Prostate gland (tissue), 2 donors: ENCODE measurements at regions not wholly inside any gene's neighbourhood (a gene's known extent, or its start where the extent isn't known, plus 50 kb on each side); places are given as distances from the start of the nearest gene placed in this dataset.

Experiments used
- DNase-seq: peaks from one replicate; pipeline ENCODE4 v3.0.0-alpha.2; 2019; ENCODE audit warnings: low spot score
- H3K27ac ChIP-seq, 2 donors: fragments of 200-600 bp; sonication (generic); 2 replicates each; pipeline ENCODE4 v1.5.1; 2017 to 2019
- H3K27me3 ChIP-seq: fragments of 200-600 bp; sonication (generic); replicated peaks from 2 replicates; pipeline ENCODE4 v1.5.1; 2019; ENCODE audit not compliant: insufficient read depth
- H3K36me3 ChIP-seq, 2 donors: fragments of 200-600 bp; sonication (generic); 1 replicate in 1 of 2; 2 replicates in 1 of 2; pipeline versions ENCODE4 v1.5.1 to v1.8.1; 2017 to 2019
- H3K4me1 ChIP-seq: fragments of 200-600 bp; sonication (generic); replicated peaks from 2 replicates; pipeline ENCODE4 v1.5.1; 2019
- H3K4me3 ChIP-seq, 2 donors: fragments of 200-600 bp; sonication (generic); 2 replicates each; pipeline ENCODE4 v1.5.1; 2017 to 2019
- H3K9me3 ChIP-seq: fragments of 200-600 bp; sonication (generic); 2 replicates; pipeline ENCODE4 v1.5.1; 2017
- POLR2A ChIP-seq: fragments of 450-650 bp; IDR thresholded peaks from one replicate; pipeline ENCODE4 v1.6.1; 2016; ENCODE audit warnings: antibody characterized with exemption, mild to moderate bottlenecking
- POLR2AphosphoS5 ChIP-seq: sonication (generic); formaldehyde crosslinking; IDR thresholded peaks from one replicate; pipeline ENCODE4 v1.6.1; 2017; ENCODE audit warnings: antibody characterized with exemption
- WGBS: methylation state at CpG from one replicate; pipeline ENCODE4 v1.1.5; 2018; 5-methylcytosine and 5-hydroxymethylcytosine counted together
- intact Hi-C: fragments of 100-400 bp; cut with DNase I; formaldehyde crosslinking; loops from one replicate; pipeline ENCODE4 v1.14.2; 2022
- TF ChIP-seq, protein P1 (sequence below), 4 experiments: fragments of 200-600 bp in 2 of 4; fragments of 450-650 bp in 2 of 4; sonication (generic) in 2 of 4; IDR thresholded peaks; 1 replicate in 3 of 4; 2 replicates in 1 of 4; pipeline ENCODE4 v1.5.1; 2016 to 2019; ENCODE audit warnings: antibody characterized with exemption in 4 of 4, mild to moderate bottlenecking in 2 of 4, moderate library complexity in 2 of 4

DNA sequence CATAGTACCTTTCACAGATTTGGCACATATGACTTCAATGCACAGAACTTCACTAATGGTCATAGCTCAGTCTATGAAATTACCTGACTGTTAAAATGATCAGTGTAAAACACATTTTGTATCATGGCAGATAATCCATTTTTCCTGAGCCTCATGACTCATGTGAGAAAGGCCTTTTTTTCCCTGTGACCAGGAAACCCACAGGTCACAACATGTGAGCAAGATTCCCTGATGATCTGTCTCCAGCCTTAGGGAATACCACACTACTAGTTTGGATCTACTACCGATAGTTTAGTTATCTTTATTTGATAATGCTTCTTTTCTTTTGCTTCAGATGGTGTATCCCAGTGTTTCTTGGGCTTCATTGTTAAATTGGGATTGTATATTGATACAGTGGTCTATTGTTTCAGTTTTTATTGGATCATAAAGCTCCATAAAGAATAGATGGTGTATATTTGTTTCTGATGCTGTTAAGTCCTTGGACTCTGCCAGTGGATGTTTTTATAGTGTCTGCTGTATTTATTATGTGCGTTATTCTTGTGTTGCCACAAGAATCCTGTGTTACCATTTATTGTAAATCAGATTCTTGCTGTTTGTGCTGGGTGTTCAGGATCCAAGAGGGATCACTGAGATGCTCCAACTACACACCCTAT, 248.7 kb upstream of the PELI2 start:
- WGBS = 41% methylated on average over 2 of the region's 2 CpGs
- no peak for DNase-seq

DNA sequence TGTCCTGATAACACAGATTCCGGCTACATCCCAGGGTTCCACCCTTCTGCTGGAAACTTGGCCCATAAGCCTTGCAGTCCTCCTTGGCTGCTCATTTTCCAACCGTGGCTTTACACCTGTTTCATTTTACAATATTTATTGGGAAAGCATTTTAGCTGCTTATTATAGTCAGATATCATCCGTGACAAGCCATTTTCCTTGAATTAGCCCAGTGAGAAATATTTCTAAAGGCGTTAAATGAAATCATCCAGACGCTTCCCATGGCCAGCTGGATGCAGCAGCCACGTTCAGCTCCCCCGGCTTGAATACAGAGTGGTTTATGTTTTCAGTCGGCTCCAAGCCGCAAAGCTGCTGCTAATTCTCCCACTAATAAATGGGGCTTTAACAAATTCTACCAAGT, 245.0 kb upstream of the PELI2 start:
- H3K9me3 ChIP-seq = no peaks in the 10 kb centered on the region
- intact Hi-C loops = no loop called here

More for the DNA sequence above, 248.7 kb upstream of the PELI2 start:
- Histone ChIP-seq H3K4me3 (no peak overlapping the region), H3K27ac (no peak overlapping the region), H3K4me1 (no peaks in the 10 kb centered on the region), H3K9me3 (no peaks in the 10 kb centered on the region), H3K27me3 (no peaks in the 10 kb centered on the region), H3K36me3 (no peaks in the 10 kb centered on the region)
- intact Hi-C loops = no loop called here
- TF ChIP-seq POLR2A = no peak
- TF ChIP-seq POLR2AphosphoS5 = no peak
- TF ChIP-seq, protein P1, sequence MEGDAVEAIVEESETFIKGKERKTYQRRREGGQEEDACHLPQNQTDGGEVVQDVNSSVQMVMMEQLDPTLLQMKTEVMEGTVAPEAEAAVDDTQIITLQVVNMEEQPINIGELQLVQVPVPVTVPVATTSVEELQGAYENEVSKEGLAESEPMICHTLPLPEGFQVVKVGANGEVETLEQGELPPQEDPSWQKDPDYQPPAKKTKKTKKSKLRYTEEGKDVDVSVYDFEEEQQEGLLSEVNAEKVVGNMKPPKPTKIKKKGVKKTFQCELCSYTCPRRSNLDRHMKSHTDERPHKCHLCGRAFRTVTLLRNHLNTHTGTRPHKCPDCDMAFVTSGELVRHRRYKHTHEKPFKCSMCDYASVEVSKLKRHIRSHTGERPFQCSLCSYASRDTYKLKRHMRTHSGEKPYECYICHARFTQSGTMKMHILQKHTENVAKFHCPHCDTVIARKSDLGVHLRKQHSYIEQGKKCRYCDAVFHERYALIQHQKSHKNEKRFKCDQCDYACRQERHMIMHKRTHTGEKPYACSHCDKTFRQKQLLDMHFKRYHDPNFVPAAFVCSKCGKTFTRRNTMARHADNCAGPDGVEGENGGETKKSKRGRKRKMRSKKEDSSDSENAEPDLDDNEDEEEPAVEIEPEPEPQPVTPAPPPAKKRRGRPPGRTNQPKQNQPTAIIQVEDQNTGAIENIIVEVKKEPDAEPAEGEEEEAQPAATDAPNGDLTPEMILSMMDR (IDR thresholded peaks at IDR 0.05) = no peak

DNA sequence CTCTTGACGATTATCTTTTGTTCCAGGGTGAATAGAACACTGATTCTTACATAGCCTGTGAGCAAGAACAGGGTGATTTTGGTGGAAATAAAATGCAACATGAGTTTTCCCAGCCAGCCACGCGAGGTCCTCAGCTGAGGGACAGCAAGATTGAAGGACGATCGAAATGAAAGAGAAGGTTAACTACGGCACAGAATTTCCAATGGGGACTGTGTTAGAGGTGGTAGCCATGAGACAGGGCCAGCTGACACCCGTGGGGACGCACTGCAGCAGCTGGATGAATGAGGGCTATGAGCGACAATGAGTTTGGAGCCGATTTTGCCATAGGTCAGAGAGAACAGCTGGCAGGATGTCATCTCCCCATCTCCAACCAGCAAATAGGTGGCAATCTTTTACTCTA, 243.4 kb upstream of the PELI2 start:
- DNase-seq = no peak
- 65% methylated on average over 10 of the region's 10 CpGs for WGBS
- H3K9me3 ChIP-seq = no peaks in the 10 kb centered on the region
- no peaks in the 10 kb centered on the region for H3K27me3 ChIP-seq
- TF ChIP-seq POLR2AphosphoS5 (no peak), POLR2A (no peak)
- TF ChIP-seq, protein P1 (IDR thresholded peaks at IDR 0.05) = no peak
- H3K27ac ChIP-seq = no peak overlapping the region
- intact Hi-C loops = no loop called here
- H3K36me3 ChIP-seq = no peaks in the 10 kb centered on the region
- H3K4me3 ChIP-seq = no peak overlapping the region
- H3K4me1 ChIP-seq = no peaks in the 10 kb centered on the region

More for the DNA sequence above, 245.0 kb upstream of the PELI2 start:
- no peak overlapping the region for H3K27ac ChIP-seq
- no peaks in the 10 kb centered on the region for H3K4me1 ChIP-seq
- no peaks in the 10 kb centered on the region for H3K36me3 ChIP-seq
- TF ChIP-seq POLR2A = no peak
- TF ChIP-seq, protein P1 (IDR thresholded peaks at IDR 0.05) = no peak
- no peak for DNase-seq
- H3K27me3 ChIP-seq = no peaks in the 10 kb centered on the region
- no peak overlapping the region for H3K4me3 ChIP-seq
- 61% methylated on average over 9 of the region's 9 CpGs for WGBS

DNA sequence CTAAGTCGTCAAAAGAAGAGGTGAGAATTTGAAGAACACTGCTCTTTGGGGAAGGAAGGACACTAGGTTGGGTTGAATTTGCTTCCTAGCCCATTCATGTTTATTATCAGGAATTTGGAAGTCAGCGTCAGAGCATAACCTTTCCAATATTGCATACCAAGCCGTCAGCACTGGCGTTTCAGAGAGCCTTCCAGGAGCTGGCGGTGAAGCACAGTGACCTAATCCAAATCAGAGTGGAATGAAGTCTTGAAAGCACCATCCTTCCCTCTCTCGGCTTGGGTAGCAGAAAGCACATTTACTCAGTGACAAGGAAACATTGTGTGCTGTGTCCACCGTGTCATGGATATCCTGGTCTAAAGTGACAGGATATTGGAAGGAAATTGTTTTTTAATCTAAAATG, 240.3 kb upstream of the PELI2 start:
- no peaks in the 10 kb centered on the region for H3K4me1 ChIP-seq
- H3K4me3 ChIP-seq = no peak overlapping the region
- no peak for DNase-seq
- H3K27me3 ChIP-seq = no peaks in the 10 kb centered on the region
- H3K36me3 ChIP-seq = no peaks in the 10 kb centered on the region
- 53% methylated on average over 7 of the region's 7 CpGs for WGBS
- H3K9me3 ChIP-seq = no peaks in the 10 kb centered on the region
- intact Hi-C loops = no loop called here
- H3K27ac ChIP-seq = no peak overlapping the region
- no peak for TF ChIP-seq POLR2A
- no peak for TF ChIP-seq POLR2AphosphoS5
- TF ChIP-seq, protein P1 (IDR thresholded peaks at IDR 0.05) = no peak

DNA sequence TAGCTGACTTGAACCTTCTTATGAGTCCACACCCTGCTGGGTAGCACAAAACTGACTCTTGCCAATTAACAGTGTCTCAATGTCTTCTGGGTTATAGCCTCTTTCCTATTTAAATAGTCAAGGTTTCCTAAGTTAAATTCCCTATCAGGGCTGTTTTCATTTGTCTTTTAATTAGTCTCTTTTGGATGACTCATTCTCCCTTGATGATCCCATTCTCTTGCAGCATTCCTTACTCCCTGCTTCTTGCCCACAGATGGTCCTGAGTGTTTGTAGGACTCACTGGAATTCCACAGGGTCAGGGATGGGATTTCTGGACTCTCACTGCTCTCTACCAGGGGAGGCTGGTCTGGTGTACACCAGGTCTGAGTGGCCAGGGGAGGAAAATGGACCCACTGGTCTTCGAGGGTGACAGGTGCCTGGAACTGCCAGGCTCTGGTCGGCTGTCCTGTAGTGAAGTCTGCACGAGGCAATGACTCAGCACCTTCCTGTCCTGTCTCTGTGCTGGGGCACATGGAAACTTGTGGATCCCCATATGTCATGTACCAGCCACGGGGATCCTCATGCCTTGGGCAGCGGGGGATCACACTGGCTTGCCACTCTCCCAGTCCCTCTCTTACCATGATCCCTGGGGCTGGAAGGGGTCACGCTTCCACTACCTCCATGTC, 236.5 kb upstream of the PELI2 start:
- Histone ChIP-seq H3K9me3 (no peaks in the 10 kb centered on the region), H3K27ac (no peak overlapping the region), H3K4me3 (no peak overlapping the region), H3K36me3 (no peaks in the 10 kb centered on the region), H3K27me3 (no peaks in the 10 kb centered on the region), H3K4me1 (no peaks in the 10 kb centered on the region)
- no peak for DNase-seq
- 84% methylated on average over 6 of the region's 6 CpGs for WGBS
- intact Hi-C loops = no loop called here
- TF ChIP-seq, protein P1 (IDR thresholded peaks at IDR 0.05) = no peak
- TF ChIP-seq POLR2A (no peak), POLR2AphosphoS5 (no peak)
